GM19467 (cell line): ENCODE measurements at regions not wholly inside any gene's neighbourhood (a gene's known extent, or its start where the extent isn't known, plus 50 kb on each side); places are given as distances from the start of the nearest gene placed in this dataset.

Experiments used
- ATAC-seq: cut with Tn5 transposase; IDR thresholded peaks from one replicate; pipeline ENCODE4 v1.9.1; 2021; ENCODE audit warnings: mild to moderate bottlenecking, moderate library complexity; ENCODE audit not compliant: unreplicated experiment

GRCh38 chr7:69130396-69130795 is 467.9 kb upstream of the AUTS2 start:
- no peak for ATAC-seq

GRCh38 chr7:69134316-69134715 is 464.0 kb upstream of the AUTS2 start:
- ATAC-seq: no peak

GRCh38 chr7:69147631-69148030 is 450.6 kb upstream of the AUTS2 start:
- no peak for ATAC-seq

GRCh38 chr7:69149804-69150782 is 448.2 kb upstream of the AUTS2 start:
- no peak for ATAC-seq

- ATAC-seq: no peak
These were observed 435.9 kb upstream of the AUTS2 start for GRCh38 chr7:69162326-69162725.

GRCh38 chr7:69162931-69163670 is 435.2 kb upstream of the AUTS2 start:
- ATAC-seq: no peak

GRCh38 chr7:69166979-69167516 is 431.2 kb upstream of the AUTS2 start:
- no peak for ATAC-seq

- no peak for ATAC-seq
These were observed 428.9 kb upstream of the AUTS2 start for GRCh38 chr7:69169386-69169785.

- ATAC-seq: no peak
These were observed 425.8 kb upstream of the AUTS2 start for GRCh38 chr7:69172357-69173077.

GRCh38 chr7:69173341-69173740 is 424.9 kb upstream of the AUTS2 start:
- no peak for ATAC-seq

- ATAC-seq: no peak
These were observed 424.4 kb upstream of the AUTS2 start for GRCh38 chr7:69173846-69174245.

- ATAC-seq: no peak
These were observed 421.4 kb upstream of the AUTS2 start for GRCh38 chr7:69176841-69177240.

- ATAC-seq: no peak
These were observed 420.8 kb upstream of the AUTS2 start for GRCh38 chr7:69177461-69177861.

- no peak for ATAC-seq
These were observed 420.3 kb upstream of the AUTS2 start for GRCh38 chr7:69177941-69178494.

GRCh38 chr7:69180662-69181061 is 417.6 kb upstream of the AUTS2 start:
- ATAC-seq: no peak

GRCh38 chr7:69182596-69183467 is 415.4 kb upstream of the AUTS2 start:
- no peak for ATAC-seq

- no peak for ATAC-seq
These were observed 413.9 kb upstream of the AUTS2 start for GRCh38 chr7:69184339-69184738.

- no peak for ATAC-seq
These were observed 413.1 kb upstream of the AUTS2 start for GRCh38 chr7:69185170-69185569.

- no peak for ATAC-seq
These were observed 411.3 kb upstream of the AUTS2 start for GRCh38 chr7:69186974-69187373.

- no peak for ATAC-seq
These were observed 410.4 kb upstream of the AUTS2 start for GRCh38 chr7:69187824-69188333.
